SK-N-SH treated with all-trans-retinoic acid at 6 μM for 48 hours (cell line): ENCODE measurements at regions not wholly inside any gene's neighbourhood (a gene's known extent, or its start where the extent isn't known, plus 50 kb on each side); places are given as distances from the start of the nearest gene placed in this dataset.

ENCODE experiments used
- ATAC-seq: fragments of 200-7000 bp; cut with Tn5 transposase; 3 replicates; pipeline ENCODE4 v1.9.1; 2020; ENCODE audit warnings: mild to moderate bottlenecking, moderate library complexity
- ARNTL ChIP-seq: fragments of 450-650 bp; formaldehyde crosslinking; IDR thresholded peaks from 2 replicates; pipeline ENCODE4 v1.5.0; 2020; ENCODE audit warnings: low read depth, mild to moderate bottlenecking, moderate library complexity, borderline replicate concordance
- BACH2 ChIP-seq: fragments of 250-450 bp; sonication (Bioruptor Pico); IDR thresholded peaks from 2 replicates; pipeline ENCODE4 v1.9.0; 2021; ENCODE audit warnings: mild to moderate bottlenecking, borderline replicate concordance
- CREB5 ChIP-seq: fragments of 250-450 bp; sonication (Bioruptor Pico); IDR thresholded peaks from 2 replicates; pipeline ENCODE4 v1.5.1; 2020; ENCODE audit warnings: low read depth, mild to moderate bottlenecking, moderate library complexity
- CSDC2 ChIP-seq: fragments of 250-450 bp; sonication (Bioruptor Pico); IDR thresholded peaks from 2 replicates; pipeline ENCODE4 v1.5.0; 2020; ENCODE audit warnings: mild to moderate bottlenecking, moderate library complexity
- CSRNP3 ChIP-seq: fragments of 250-450 bp; sonication (Bioruptor Pico); IDR thresholded peaks from 2 replicates; pipeline ENCODE4 v1.5.1; 2021; ENCODE audit warnings: mild to moderate bottlenecking, moderate library complexity
- ESRRG ChIP-seq: fragments of 250-450 bp; sonication (Bioruptor Pico); IDR thresholded peaks from 2 replicates; pipeline ENCODE4 v1.6.1; 2021; ENCODE audit warnings: mild to moderate bottlenecking
- GLIS3 ChIP-seq: fragments of 250-450 bp; sonication (Bioruptor Pico); IDR thresholded peaks from 2 replicates; pipeline ENCODE4 v1.5.0; 2020; ENCODE audit warnings: mild to moderate bottlenecking, moderate library complexity
- ISL1 ChIP-seq: fragments of 250-450 bp; sonication (Bioruptor Pico); IDR thresholded peaks from 2 replicates; pipeline ENCODE4 v2.1.2; 2022; ENCODE audit warnings: mild to moderate bottlenecking, moderate library complexity
- OSR1 ChIP-seq: fragments of 250-450 bp; sonication (Bioruptor Pico); IDR thresholded peaks from 2 replicates; pipeline ENCODE4 v1.8.0; 2022; ENCODE audit warnings: moderate library complexity, mild to moderate bottlenecking, inconsistent platforms
- PATZ1 ChIP-seq: fragments of 250-450 bp; sonication (Bioruptor Pico); IDR thresholded peaks from 2 replicates; pipeline ENCODE4 v1.8.0; 2020; ENCODE audit warnings: mild to moderate bottlenecking, moderate library complexity, borderline replicate concordance
- POU6F1 ChIP-seq: fragments of 250-450 bp; sonication (Bioruptor Pico); IDR thresholded peaks from 2 replicates; pipeline ENCODE4 v1.8.0; 2021; ENCODE audit warnings: low read depth, mild to moderate bottlenecking, moderate library complexity, borderline replicate concordance
- PPARA ChIP-seq: fragments of 250-450 bp; sonication (Bioruptor Pico); IDR thresholded peaks from 2 replicates; pipeline ENCODE4 v1.5.0; 2020; ENCODE audit warnings: mild to moderate bottlenecking, borderline replicate concordance
- RARB ChIP-seq: fragments of 250-450 bp; sonication (Bioruptor Pico); IDR thresholded peaks from 2 replicates; pipeline ENCODE4 v1.8.0; 2021; ENCODE audit warnings: mild to moderate bottlenecking, moderate library complexity
- SNAI2 ChIP-seq: fragments of 250-450 bp; sonication (Bioruptor Pico); IDR thresholded peaks from 2 replicates; pipeline ENCODE4 v1.5.0; 2020; ENCODE audit warnings: mild to moderate bottlenecking, moderate library complexity
- TCF4 ChIP-seq: fragments of 250-450 bp; sonication (Bioruptor Pico); IDR thresholded peaks from 2 replicates; pipeline ENCODE4 v1.8.0; 2021; ENCODE audit warnings: mild to moderate bottlenecking, moderate library complexity, borderline replicate concordance
- TOX ChIP-seq: fragments of 250-450 bp; sonication (Bioruptor Pico); IDR thresholded peaks from 2 replicates; pipeline ENCODE4 v1.8.0; 2021; ENCODE audit warnings: mild to moderate bottlenecking, moderate library complexity, borderline replicate concordance
- TSHZ2 ChIP-seq: fragments of 250-450 bp; sonication (Bioruptor Pico); IDR thresholded peaks from 2 replicates; pipeline ENCODE4 v1.5.0; 2020; ENCODE audit warnings: mild to moderate bottlenecking, moderate library complexity
- ZC3H10 ChIP-seq: fragments of 250-450 bp; sonication (Bioruptor Pico); IDR thresholded peaks from 2 replicates; pipeline ENCODE4 v1.5.1; 2021; ENCODE audit warnings: mild to moderate bottlenecking, moderate library complexity
- ZFP3 ChIP-seq: fragments of 250-450 bp; sonication (Bioruptor Pico); IDR thresholded peaks from 2 replicates; pipeline ENCODE4 v1.5.0; 2020; ENCODE audit warnings: mild to moderate bottlenecking, moderate library complexity
- ZFP30 ChIP-seq: fragments of 450-650 bp; formaldehyde crosslinking; IDR thresholded peaks from 2 replicates; pipeline ENCODE4 v1.5.0; 2022; ENCODE audit warnings: mild to moderate bottlenecking, moderate library complexity
- ZNF565 ChIP-seq: fragments of 450-650 bp; formaldehyde crosslinking; conservative IDR thresholded peaks from 2 replicates; pipeline ENCODE4 v1.5.0; 2020; ENCODE audit warnings: low read depth, mild to moderate bottlenecking, moderate library complexity
- ZNF70 ChIP-seq: fragments of 450-650 bp; formaldehyde crosslinking; IDR thresholded peaks from 2 replicates; pipeline ENCODE4 v1.5.0; 2020; ENCODE audit warnings: mild to moderate bottlenecking, moderate library complexity
- ZNF8 ChIP-seq: fragments of 450-650 bp; formaldehyde crosslinking; IDR thresholded peaks from 2 replicates; pipeline ENCODE4 v1.5.0; 2020; ENCODE audit warnings: mild to moderate bottlenecking, moderate library complexity

- TF ChIP-seq CSDC2 (no peak), ZFP3 (CRISPR knock-in tag) (no peak), TOX (CRISPR knock-in tag) (no peak), PPARA (CRISPR knock-in tag) (no peak), BACH2 (no peak), ZNF8 (CRISPR knock-in tag) (no peak), RARB (CRISPR knock-in tag) (no peak), CSRNP3 (CRISPR knock-in tag) (no peak), GLIS3 (CRISPR knock-in tag) (no peak), ZNF565 (CRISPR knock-in tag) (no peak), TCF4 (no peak), ZC3H10 (CRISPR knock-in tag) (no peak), ISL1 (no peak), ZNF70 (CRISPR knock-in tag) (no peak), OSR1 (no peak), TSHZ2 (CRISPR knock-in tag) (no peak), POU6F1 (CRISPR knock-in tag) (no peak), ZFP30 (CRISPR knock-in tag) (no peak)
- TF ChIP-seq, all 23 proteins: peak for 0
- no peak for ATAC-seq
Measured at GRCh38 chr6:134117409-134117808, 65.0 kb upstream of the SLC2A12 start.

GRCh38 chr6:134115715-134116074, 63.3 kb upstream of the SLC2A12 start:
- TF ChIP-seq TSHZ2 (CRISPR knock-in tag) (no peak), SNAI2 (CRISPR knock-in tag) (no peak), CSRNP3 (CRISPR knock-in tag) (no peak), ZC3H10 (CRISPR knock-in tag) (no peak), ESRRG (no peak), PPARA (CRISPR knock-in tag) (no peak), PATZ1 (CRISPR knock-in tag) (no peak), BACH2 (no peak), ZNF70 (CRISPR knock-in tag) (no peak), CSDC2 (no peak), RARB (CRISPR knock-in tag) (no peak), CREB5 (CRISPR knock-in tag) (no peak), ZFP30 (CRISPR knock-in tag) (no peak), ZNF8 (CRISPR knock-in tag) (no peak), ARNTL (no peak), OSR1 (no peak), ZFP3 (CRISPR knock-in tag) (no peak), ISL1 (no peak), GLIS3 (CRISPR knock-in tag) (no peak), TCF4 (no peak)
- no peak for ATAC-seq
